Posterior cingulate gyrus (tissue), 11 donors: ENCODE measurements at regions not wholly inside any gene's neighbourhood (a gene's known extent, or its start where the extent isn't known, plus 50 kb on each side); places are given as distances from the start of the nearest gene placed in this dataset.

Source experiments
- DNase-seq, 10 donors: peaks; one replicate each; pipeline versions ENCODE4 v3.0.0 to v3.0.0-alpha.2; 2020 to 2021; ENCODE audit warnings: mixed read lengths in 3 of 10
- intact Hi-C: fragments of 100-400 bp; cut with DNase I; formaldehyde crosslinking; loops from one replicate; pipeline ENCODE4 v1.15.1; 2023

GRCh38 chr7:54701982-54702381, 57.0 kb downstream of the SEC61G start:
- DNase-seq = no peak
- intact Hi-C loops = no loop called here

- intact Hi-C loops = no loop called here
- no peak for DNase-seq
Observed at GRCh38 chr7:54699715-54700114, 59.3 kb downstream of the SEC61G start.

GRCh38 chr7:54697659-54698186, 61.3 kb downstream of the SEC61G start:
- intact Hi-C loops = no loop called here
- no peak for DNase-seq

GRCh38 chr7:54690892-54691291, 68.1 kb downstream of the SEC61G start:
- intact Hi-C loops = no loop called here
- DNase-seq = peak in 2 of 10 donors; percentile 52 to 74

GRCh38 chr7:54690050-54690443, 69.0 kb downstream of the SEC61G start:
- intact Hi-C loops = no loop called here
- DNase-seq = peak in 3 of 10 donors; percentile 26 to 71 (median 38)

- intact Hi-C loops = loop anchor here (10.0 kb wide), 1 partner anchor 55 kb away; no protein-coding TSS in a partner anchor
- no peak for DNase-seq
Observed at GRCh38 chr7:54689394-54690049, 69.5 kb downstream of the SEC61G start.

- no peak for DNase-seq
- intact Hi-C loops = loop anchor here (10.0 kb wide), 1 partner anchor 57 kb away; no protein-coding TSS in a partner anchor
Observed at GRCh38 chr7:54687462-54688212, 71.4 kb downstream of the SEC61G start.

- intact Hi-C loops = loop anchor here (10.0 kb wide), 1 partner anchor 64 kb away; no protein-coding TSS in a partner anchor
- no peak for DNase-seq
Observed at GRCh38 chr7:54680377-54681005, 78.5 kb downstream of the SEC61G start.

- intact Hi-C loops = no loop called here
- DNase-seq = peak in 1 of 10 donors; percentile 30
Observed at GRCh38 chr7:54679490-54679817, 79.6 kb downstream of the SEC61G start.

- intact Hi-C loops = no loop called here
Observed at GRCh38 chr7:54678763-54679489, 80.1 kb downstream of the SEC61G start.

GRCh38 chr7:54674891-54675290, 84.1 kb downstream of the SEC61G start:
- DNase-seq = no peak
- intact Hi-C loops = no loop called here

More at GRCh38 chr7:54678763-54679489, 80.1 kb downstream of the SEC61G start:
- no peak for DNase-seq

GRCh38 chr7:54672519-54672918, 86.5 kb downstream of the SEC61G start:
- intact Hi-C loops = no loop called here
- no peak for DNase-seq

- intact Hi-C loops = loop anchor here (10.0 kb wide), 3 partner anchors 120 to 1310 kb away; partner anchors contain the start of gene VSTM2A
- peak; percentile 64 to 96 (median 76) for DNase-seq
Observed at GRCh38 chr7:54664235-54665228, 94.5 kb downstream of the SEC61G start.

- DNase-seq = no peak
- intact Hi-C loops = loop anchor here (10.0 kb wide), 3 partner anchors 119 to 1309 kb away; partner anchors contain the start of gene VSTM2A
Observed at GRCh38 chr7:54663603-54664234, 95.3 kb downstream of the SEC61G start.

GRCh38 chr7:54663186-54663585, 95.8 kb downstream of the SEC61G start:
- intact Hi-C loops = loop anchor here (10.0 kb wide), 3 partner anchors 118 to 1308 kb away; partner anchors contain the start of gene VSTM2A
- DNase-seq = no peak

- intact Hi-C loops = loop anchor here (10.0 kb wide), 3 partner anchors 118 to 1308 kb away; partner anchors contain the start of gene VSTM2A
- DNase-seq = no peak
Observed at GRCh38 chr7:54662701-54663100, 96.3 kb downstream of the SEC61G start.

- DNase-seq = no peak
- intact Hi-C loops = no loop called here
Observed at GRCh38 chr7:54653905-54654304, 105.1 kb downstream of the SEC61G start.

GRCh38 chr7:54643064-54643463, 100.9 kb downstream of the VSTM2A start:
- intact Hi-C loops = no loop called here

More at GRCh38 chr7:54643064-54643463, 100.9 kb downstream of the VSTM2A start:
- DNase-seq = no peak
